H1 (cell line): ENCODE measurements at regions not wholly inside any gene's neighbourhood (a gene's known extent, or its start where the extent isn't known, plus 50 kb on each side); places are given as distances from the start of the nearest gene placed in this dataset.

Source experiments
- CTCF ChIP-seq, 3 experiments: IDR thresholded peaks; 1 replicate in 2 of 3; 2 replicates in 1 of 3; pipeline versions ENCODE4 v1.5.1 to v1.6.1; 2011; ENCODE audit warnings: low read length in 3 of 3, mild to moderate bottlenecking in 3 of 3, inconsistent platforms in 2 of 3, low read depth in 1 of 3, moderate library complexity in 1 of 3; ENCODE audit not compliant: insufficient read depth in 1 of 3; ENCODE audit errors: control extremely low read depth in 1 of 3
- EGR1 ChIP-seq: IDR thresholded peaks from 2 replicates; pipeline ENCODE4 v1.6.1; 2011; ENCODE audit warnings: low read depth, low read length, borderline replicate concordance
- EP300 ChIP-seq, 2 experiments: IDR thresholded peaks; 1 replicate in 1 of 2; 2 replicates in 1 of 2; pipeline ENCODE4 v1.6.1; 2011 to 2012; ENCODE audit warnings: low read depth in 2 of 2, low read length in 2 of 2, mild to moderate bottlenecking in 2 of 2, borderline replicate concordance in 1 of 2, inconsistent platforms in 1 of 2, moderate library complexity in 1 of 2
- JUN ChIP-seq: IDR thresholded peaks from 2 replicates; pipeline ENCODE4 v1.6.1; 2011; ENCODE audit warnings: low read depth, mild to moderate bottlenecking, improper control_type of control experiment, low read length
- JUND ChIP-seq: IDR thresholded peaks from 2 replicates; pipeline ENCODE4 v1.6.1; 2011; ENCODE audit warnings: mild to moderate bottlenecking, improper control_type of control experiment, low read length
- POLR2A ChIP-seq, 2 experiments: IDR thresholded peaks; 1 replicate in 1 of 2; 2 replicates in 1 of 2; pipeline ENCODE4 v1.6.1; 2011; ENCODE audit warnings: low read depth in 2 of 2, low read length in 2 of 2, mild to moderate bottlenecking in 2 of 2; ENCODE audit errors: control extremely low read depth in 1 of 2

GRCh38 chr5:33261305-33261704 lies 179.5 kb upstream of the TARS1 start:
- no peak for TF ChIP-seq CTCF (IDR thresholded peaks at IDR 0.05; ENCODE audit: control extremely low read depth in 1 of 3, insufficient read depth in 1 of 3, low read depth in 1 of 3, low read length in 3 of 3)
- TF ChIP-seq JUND: no peak
- TF ChIP-seq POLR2A (IDR thresholded peaks at IDR 0.05; ENCODE audit: control extremely low read depth in 1 of 2, low read depth in 2 of 2, low read length in 2 of 2): no peak
- TF ChIP-seq EGR1: no peak
- no peak for TF ChIP-seq JUN
- TF ChIP-seq EP300 (IDR thresholded peaks at IDR 0.05; ENCODE audit: borderline replicate concordance in 1 of 2, low read depth in 2 of 2, low read length in 2 of 2): no peak
